ENCODE measurements at regions not wholly inside any gene's neighbourhood (a gene's known extent, or its start where the extent isn't known, plus 50 kb on each side); places are given as distances from the start of the nearest gene placed in this dataset.

DNA sequence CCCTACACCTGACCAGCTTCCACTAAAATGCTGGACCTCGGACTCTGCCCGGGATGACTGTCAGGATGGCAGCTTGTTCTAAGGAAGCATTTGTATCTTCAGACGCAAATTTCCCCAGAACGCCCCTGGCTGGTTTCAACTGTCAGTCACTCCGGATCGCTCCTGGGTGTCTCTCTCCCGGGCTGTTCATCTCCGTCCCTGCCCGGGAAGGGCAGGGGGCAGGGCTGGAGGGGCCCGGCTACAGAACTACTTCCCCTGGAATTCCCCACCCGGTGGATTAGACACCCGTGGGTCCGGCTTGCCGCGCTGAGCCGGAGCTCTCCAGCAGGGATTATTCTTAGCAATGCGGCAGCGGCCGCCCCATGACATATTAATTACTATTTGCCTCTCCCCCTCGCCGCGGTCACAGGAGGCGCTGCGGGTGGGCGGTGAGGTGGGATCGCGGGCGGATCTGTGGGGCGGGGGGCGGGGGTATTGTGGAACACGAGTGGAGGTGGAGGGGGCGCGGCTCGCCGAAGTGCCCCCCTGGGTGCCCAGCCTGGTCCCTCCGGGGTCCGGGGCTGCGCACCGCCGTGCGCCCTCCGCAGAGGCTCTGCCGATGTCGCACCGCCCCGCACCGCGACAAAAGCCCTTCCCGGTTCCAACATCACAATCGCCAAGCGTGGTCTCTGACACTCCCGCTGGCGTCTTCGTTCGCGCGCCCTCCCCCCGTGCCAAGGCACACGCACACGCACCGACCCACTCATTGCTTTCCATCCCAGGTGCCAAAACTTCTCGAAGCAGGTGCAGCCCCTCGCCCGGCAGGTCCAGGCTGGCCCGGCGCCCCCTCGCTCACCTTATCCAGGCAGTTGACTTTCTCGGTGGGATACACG is 276.1 kb upstream of the NEBL start:
- peak; percentile 37 for DNase-seq (ENCODE audit: low spot score)

- peak; percentile 71 for DNase-seq (ENCODE audit: low spot score)
These were observed 275.4 kb upstream of the NEBL start for GRCh38 chr10:21172542-21172929.

GRCh38 chr10:21171936-21172541 is 274.9 kb upstream of the NEBL start:
- peak; percentile 55 for DNase-seq (ENCODE audit: low spot score)

DNA sequence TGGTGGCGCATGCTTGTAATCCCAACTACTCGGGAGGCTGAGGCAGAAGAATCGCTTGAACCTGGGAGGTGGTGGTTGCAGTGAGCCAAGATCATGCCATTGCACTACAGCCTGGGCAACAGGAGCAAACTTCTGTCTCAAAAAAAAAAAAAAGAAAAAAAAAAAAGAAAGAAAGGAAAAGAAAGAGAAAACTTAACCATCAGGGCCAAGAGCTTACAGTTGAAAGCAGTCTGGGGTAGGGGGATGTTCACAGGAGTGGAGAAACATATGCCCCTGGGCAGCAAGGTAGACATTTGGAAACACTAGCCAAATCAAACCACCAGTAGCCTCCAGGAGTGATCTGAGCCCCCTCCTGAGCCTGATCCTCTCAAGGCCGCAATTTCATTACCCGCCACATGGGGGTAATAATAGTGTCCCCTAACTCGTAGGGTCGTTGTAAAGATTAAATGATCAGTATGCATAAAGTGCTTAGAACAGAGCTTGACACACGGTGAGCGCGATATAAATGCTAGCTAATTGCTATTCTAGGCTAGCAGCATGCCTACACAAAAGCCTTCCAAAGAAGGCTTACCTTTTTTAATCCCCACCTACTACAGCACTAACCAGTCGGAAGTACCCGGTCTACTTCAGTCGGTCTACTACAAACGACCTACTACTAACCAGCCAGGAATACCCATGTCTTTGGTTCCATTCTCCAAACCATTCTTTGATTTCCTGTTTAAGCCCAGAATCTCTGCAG is 274.3 kb upstream of the NEBL start:
- DNase-seq (ENCODE audit: low spot score) = peak; percentile 51

- no peak for DNase-seq (ENCODE audit: low spot score)
These were observed 273.1 kb upstream of the NEBL start for GRCh38 chr10:21170216-21170615.

DNA sequence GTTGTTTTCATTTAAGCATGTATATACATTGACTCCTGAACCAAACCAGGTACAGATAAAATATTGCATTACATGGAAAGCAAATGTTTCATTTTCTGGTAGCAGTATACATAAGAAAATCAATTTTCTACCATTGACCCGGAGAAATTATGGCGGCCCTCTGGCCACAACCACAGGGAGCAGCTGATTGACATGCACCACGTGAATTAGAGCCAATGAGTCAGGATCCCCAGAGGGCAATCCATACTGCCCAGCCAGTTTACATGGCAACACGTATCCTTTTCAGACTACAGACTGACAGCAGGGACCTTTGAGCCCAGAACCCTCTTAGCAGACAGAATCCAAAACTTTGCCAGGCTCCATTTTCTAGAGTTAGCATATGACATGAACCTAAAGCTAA is 272.2 kb upstream of the NEBL start:
- peak; percentile 35 for DNase-seq (ENCODE audit: low spot score)

DNA sequence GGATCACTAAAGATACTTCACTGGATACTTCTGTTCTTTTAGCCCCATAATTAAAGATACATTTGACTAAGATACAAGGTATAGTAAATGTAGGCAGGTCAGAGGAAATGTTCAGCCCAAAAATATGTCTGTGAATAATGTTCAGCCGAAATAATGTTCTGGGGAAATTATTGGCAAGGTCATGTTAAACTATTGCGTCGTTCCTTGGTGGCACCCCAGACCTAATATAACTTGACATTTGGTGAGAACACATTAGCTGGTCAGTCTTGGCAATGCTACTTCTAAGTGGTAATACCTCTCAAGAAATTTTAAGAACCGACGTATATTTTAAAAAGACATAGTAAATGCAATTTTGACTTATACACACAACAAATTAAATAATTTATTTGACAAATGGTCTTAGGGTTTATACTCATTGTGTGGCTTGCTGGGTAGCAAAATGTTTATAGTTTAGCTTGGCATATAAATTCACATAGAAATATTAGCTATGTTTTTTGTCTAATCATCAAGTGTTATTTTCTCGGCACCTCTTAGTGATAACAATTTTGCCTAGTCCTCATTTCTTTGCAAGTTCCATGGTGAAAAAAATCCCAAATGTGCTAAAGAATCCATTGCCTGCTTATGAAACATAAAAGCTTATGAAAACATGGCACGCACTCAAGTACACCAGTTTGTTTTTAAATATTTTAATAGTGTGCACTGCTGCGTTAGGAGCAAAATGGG is 270.3 kb upstream of the NEBL start:
- DNase-seq (ENCODE audit: low spot score) = peak; percentile 57

DNA sequence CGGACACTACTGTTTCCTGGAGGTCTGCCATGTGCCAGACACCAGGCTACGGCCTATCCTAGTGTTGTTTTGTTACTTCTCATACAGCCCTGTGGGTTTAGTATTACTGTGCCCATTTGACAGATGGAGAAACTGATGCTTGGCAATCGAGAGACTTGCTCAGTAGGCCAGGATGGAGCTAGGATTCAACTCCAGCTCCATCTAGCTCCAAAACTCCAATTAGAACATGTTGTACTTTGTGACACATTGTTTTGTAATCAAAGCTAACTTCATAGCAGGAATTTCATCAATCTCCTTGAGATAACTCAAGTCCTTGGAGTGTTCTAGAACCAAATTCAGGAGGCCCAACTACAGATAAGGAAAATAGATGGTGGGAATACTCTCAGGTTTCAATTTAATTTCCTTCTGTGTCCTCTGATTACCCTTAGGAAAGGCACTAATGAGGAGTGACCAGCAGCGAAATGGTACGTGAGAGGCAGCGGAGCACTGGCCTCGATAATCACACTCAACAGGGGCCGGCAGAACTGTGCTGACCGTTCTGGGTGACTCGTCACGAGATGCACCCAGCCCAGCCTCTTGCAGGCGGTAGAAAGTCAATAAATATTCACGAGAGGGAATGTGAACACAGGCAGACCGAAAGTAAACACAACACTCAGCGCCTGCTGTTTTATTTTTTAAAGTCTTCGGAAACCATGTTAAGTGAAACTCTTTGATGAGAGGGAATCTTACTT is 269.6 kb upstream of the NEBL start:
- DNase-seq (ENCODE audit: low spot score) = no peak

DNA sequence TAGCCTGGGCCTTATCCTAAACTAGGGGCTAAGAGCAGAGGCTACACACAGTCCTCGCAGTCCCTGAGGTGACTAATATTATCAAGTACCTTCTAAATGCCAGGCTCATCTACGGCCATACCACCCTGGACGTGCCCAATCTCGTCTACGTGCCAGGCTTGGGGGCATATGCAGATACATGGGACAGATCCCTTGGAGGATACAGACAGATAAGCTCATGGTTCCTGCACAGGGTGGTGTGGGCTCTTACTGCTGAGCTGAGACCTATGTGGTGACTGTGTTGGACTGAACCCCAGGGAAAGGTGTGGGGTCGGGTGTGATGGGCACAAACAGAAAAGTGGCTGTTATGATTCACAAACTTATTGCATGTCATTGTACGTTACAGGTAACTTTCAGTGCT is 268.4 kb upstream of the NEBL start:
- no peak for DNase-seq (ENCODE audit: low spot score)

DNA sequence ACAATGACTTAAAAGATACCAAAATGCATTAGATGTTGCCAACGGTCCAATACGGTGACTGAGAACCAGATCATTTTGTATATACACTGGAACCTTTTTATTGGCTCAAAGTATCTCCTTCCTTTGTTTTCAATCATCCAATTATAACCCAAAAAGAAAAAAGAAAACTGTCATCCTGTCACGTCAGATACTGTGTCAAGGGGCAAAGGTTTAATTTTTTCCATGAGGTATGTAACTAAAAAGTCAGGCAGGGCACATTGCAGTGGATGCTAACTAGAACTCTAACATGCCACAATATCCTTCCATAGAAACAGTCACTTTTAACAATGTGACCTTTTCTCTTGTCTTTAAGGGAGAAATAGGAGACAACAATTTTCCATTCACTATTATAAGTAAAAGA is 267.6 kb upstream of the NEBL start:
- DNase-seq (ENCODE audit: low spot score) = peak; percentile 38

DNA sequence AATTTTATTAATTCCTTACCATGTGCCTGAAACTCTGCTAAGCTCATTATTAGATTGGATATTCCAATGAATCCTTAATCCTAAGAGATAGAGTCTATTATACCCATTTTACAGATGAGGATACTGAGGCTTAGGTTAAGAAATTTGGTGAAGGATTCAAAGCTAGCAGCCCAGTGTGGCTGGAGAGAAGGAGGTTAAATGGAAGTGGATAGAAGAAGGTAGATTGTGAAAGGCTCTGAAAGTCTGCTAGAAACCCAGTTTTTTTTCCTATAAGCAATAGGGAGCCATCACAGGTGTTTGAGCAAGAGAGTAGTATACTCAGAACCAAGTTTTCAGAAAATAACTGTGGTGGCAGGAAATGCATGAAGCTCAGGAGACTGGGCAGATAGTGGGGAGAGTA is 265.8 kb upstream of the NEBL start:
- DNase-seq (ENCODE audit: low spot score) = no peak

DNA sequence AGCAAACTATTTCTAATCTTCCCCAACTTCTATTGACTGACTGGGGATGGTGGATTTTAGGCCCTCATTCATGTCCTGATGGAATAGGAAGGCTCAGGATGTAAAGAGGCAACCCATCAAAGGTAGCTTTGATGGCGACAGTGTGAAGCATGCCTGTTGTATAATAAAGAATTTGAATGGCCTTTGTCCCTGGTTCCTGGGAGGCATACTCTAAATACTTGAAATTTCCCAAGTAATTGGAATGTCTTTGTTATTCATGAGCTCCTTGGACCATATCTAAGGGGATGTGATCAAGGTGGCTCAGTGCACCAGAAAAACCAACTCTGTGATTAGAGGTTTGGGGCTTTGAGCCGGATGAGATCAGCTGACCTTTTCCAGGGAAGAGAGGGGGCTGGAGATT is 264.5 kb upstream of the NEBL start:
- DNase-seq (ENCODE audit: low spot score) = peak; percentile 45

DNA sequence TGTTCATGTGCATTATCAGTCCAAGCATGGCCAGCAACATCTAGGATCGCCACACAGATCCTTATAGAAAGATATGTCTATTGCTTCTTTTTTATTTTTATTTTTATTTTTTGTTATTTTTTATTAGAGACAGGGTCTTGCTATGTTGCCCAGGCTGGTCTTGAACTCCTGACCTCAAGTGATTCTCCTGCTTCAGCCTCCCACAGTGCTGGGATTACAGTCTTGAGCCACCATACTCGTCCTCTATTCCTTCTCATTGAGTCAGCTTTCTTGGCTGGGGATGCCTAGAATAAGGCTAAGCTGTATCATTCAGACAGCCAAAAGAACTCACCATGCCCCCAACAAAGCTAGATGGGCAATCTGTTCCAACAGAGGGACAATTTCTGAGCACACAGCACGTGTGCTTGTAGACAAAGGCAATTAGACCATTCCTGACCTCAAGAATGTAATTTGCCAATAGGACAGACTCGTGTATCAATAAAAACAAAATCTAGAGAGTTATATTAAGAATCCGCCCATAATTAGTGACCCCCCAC is 264.0 kb upstream of the NEBL start:
- peak; percentile 82 for DNase-seq (ENCODE audit: low spot score)

- DNase-seq (ENCODE audit: low spot score) = peak; percentile 84
These were observed 263.0 kb upstream of the NEBL start for GRCh38 chr10:21160116-21160515.

- DNase-seq (ENCODE audit: low spot score) = peak; percentile 57
These were observed 262.6 kb upstream of the NEBL start for GRCh38 chr10:21159669-21160068.

DNA sequence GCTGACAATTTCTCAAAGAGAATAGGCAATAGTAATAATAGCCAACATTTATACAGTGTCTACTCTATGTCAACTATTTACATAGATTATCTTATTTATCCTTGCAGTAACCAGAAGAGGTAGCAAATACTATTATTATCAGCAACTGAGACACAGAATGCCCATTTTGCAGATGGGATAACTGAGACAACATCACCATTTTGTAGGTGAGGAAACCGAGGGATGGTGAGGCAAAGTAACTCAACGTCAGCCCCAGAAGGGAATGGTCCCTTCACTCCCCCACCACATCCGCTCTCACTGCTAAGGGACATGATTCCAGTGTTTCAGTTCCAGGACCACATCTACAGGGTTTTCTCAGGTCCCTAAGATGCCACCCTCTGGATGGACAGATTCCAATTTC is 261.2 kb upstream of the NEBL start:
- no peak for DNase-seq (ENCODE audit: low spot score)

- no peak for DNase-seq (ENCODE audit: low spot score)
These were observed 260.6 kb upstream of the NEBL start for GRCh38 chr10:21157664-21158063.

DNA sequence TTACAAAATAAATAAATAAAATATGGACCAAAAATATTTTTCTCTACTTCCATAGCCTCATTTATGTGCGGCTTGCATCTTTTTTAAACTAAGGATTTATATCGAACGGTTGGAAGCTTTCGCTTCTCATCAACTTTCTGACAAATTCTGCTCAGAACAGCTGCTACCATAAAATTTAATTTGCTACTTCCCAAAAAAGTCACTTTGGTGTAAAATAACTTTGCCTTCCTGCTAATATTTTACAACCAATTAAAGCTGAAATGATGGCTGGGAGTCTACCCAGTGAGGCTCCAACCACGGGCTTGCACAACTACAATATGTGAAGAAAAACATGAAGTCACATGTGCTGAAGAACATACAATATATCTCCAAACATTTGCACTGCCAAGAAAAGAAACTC is 253.1 kb upstream of the NEBL start:
- no peak for DNase-seq (ENCODE audit: low spot score)

DNA sequence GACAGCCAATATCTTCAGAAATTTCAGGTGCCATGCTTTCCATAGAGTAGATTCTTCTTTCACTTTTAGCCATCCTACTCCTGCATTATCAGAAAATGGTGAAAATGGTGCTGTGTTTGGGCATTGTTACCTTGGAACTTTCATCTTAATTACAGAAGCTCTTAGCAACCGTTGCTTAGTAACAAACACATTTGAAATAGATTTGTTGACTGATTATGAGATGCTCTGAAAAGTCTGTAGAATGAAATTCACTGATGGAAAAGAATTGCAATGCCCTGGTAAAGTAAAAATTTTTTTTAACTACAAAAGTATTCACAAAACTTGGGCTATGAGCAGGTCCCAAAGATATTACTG is 249.3 kb upstream of the NEBL start:
- DNase-seq (ENCODE audit: low spot score) = no peak

DNA sequence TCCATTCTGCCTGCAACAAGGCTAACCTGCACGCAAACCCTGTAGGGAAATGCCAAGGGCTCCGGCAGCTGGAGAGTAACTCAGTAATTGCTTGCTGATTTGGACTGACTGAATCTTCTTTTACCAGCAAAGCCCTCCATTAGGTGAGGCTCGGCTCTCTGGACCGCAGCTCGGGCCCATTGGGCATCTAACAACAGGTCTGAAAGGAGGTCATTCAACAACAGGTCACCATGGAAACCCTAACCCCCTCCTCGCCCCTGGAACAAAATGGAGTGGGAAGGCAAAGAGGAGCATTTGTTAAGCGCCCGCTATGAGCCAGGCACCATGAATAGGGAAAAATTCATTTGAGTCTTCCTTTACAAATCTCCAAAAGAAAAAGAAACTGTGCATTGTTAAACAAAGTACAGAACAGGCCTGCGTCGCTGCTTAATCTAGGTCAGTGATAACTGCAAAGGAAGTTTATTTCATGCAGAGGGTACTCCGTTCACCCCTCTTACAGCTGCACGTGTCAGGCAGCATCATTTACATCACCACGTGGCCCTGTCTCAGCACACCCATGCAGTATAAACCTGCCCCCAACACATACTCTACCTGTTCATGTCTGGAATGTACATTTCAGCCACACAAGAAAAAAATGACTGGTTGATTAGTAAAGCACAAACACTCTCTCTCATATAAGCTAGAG is 248.8 kb upstream of the NEBL start:
- DNase-seq (ENCODE audit: low spot score) = peak; percentile 53

GRCh38 chr10:21144047-21144446 is 246.9 kb upstream of the NEBL start:
- no peak for DNase-seq (ENCODE audit: low spot score)
